K562 (cell line): ENCODE measurements at regions not wholly inside any gene's neighbourhood (a gene's known extent, or its start where the extent isn't known, plus 50 kb on each side); places are given as distances from the start of the nearest gene placed in this dataset.

Source experiments
- ATAC-seq: fragments of 200-7000 bp; cut with Tn5 transposase; 3 replicates; pipeline ENCODE4 v1.9.1; 2020; ENCODE audit warnings: moderate library complexity
- BruUV-seq: library from RNA; stranded (reverse); fragments of 400-500 nt; replicated peaks from 2 replicates; lab custom pipeline; 2021; lab: Mats Ljungman, UMichigan
- CTCF ChIA-PET: fragments of 300-600 bp; formaldehyde crosslinking; extraction: SDS; loops from one replicate; lab custom pipeline; 2021; ENCODE audit warnings: low intra/inter-chr PET ratio; lab: Yijun Ruan, JAX
- POLR2A ChIA-PET: fragments of 300-600, 350-650 bp; sonication (Branson Sonifier 250); formaldehyde crosslinking; extraction: SDS; loops from one replicate; lab custom pipeline; 2021; ENCODE audit warnings: antibody characterized with exemption, inconsistent platforms; lab: Yijun Ruan, JAX
- DNase-seq, 4 experiments: peaks; one replicate each; pipeline versions ENCODE4 v3.0.0 to v3.0.0-alpha.2; 2011 to 2018; ENCODE audit warnings: low spot score in 3 of 4, mixed read lengths in 3 of 4; ENCODE audit errors: extremely low read depth in 1 of 4
- FAIRE-seq: peaks from 2 replicates; lab custom pipeline; 2011; peaks lifted over from hg19 to GRCh38; lab: Jason Lieb, UNC
- H2AFZ ChIP-seq: 2 replicates; pipeline ENCODE4 v1.6.0; 2011; ENCODE audit warnings: low read depth, low read length, control low read depth, inconsistent platforms
- H3K27ac ChIP-seq: fragments of 200-600 bp; 3 replicates; pipeline ENCODE4 v1.8.0; 2011; ENCODE audit warnings: low read depth, mild to moderate bottlenecking, control low read depth, inconsistent platforms, low read length, moderate library complexity, mixed read lengths; ENCODE audit errors: extremely low read depth
- H3K27me3 ChIP-seq, 2 experiments: fragments of 300-600 bp in 1 of 2; 2 replicates in 1 of 2; 3 replicates in 1 of 2; pipeline versions ENCODE4 v1.6.0 to v1.8.0; 2011; ENCODE audit warnings: inconsistent platforms in 2 of 2, low read length in 2 of 2, mild to moderate bottlenecking in 1 of 2, mixed read lengths in 1 of 2, moderate library complexity in 1 of 2; ENCODE audit not compliant: control insufficient read depth in 2 of 2, insufficient read depth in 2 of 2
- H3K36me3 ChIP-seq: fragments of 300-600 bp; 3 replicates; pipeline ENCODE4 v1.8.0; 2011; ENCODE audit warnings: mild to moderate bottlenecking, low read length, inconsistent platforms; ENCODE audit not compliant: control insufficient read depth, insufficient read depth
- H3K4me1 ChIP-seq, 2 experiments: fragments of 200-600 bp in 1 of 2; replicated peaks in 1 of 2; 2 replicates in 1 of 2; 3 replicates in 1 of 2; pipeline versions ENCODE4 v1.5.1 to v1.8.0; 2011; ENCODE audit warnings: inconsistent platforms in 2 of 2, low read length in 2 of 2, mild to moderate bottlenecking in 1 of 2, mixed read lengths in 1 of 2, moderate library complexity in 1 of 2; ENCODE audit not compliant: control insufficient read depth in 2 of 2, insufficient read depth in 2 of 2
- H3K4me2 ChIP-seq: 2 replicates; pipeline ENCODE4 v1.6.1; 2011; ENCODE audit warnings: low read length, control low read depth, inconsistent platforms, mixed read lengths; ENCODE audit not compliant: insufficient read depth
- H3K4me3 ChIP-seq: fragments of 200-600 bp; sonication (generic), shearing (Covaris generic); 2 replicates; pipeline ENCODE4 v1.5.1; 2016; ENCODE audit warnings: control low read depth, inconsistent platforms
- H3K79me2 ChIP-seq: fragments of 200-600 bp; 3 replicates; pipeline ENCODE4 v1.8.0; 2011; ENCODE audit warnings: low read length, inconsistent platforms; ENCODE audit not compliant: control insufficient read depth, insufficient read depth
- H3K9ac ChIP-seq, 2 experiments: 2 replicates each; pipeline versions ENCODE4 v1.6.0 to v1.6.1; 2011; ENCODE audit warnings: low read depth in 2 of 2, low read length in 2 of 2, control low read depth in 1 of 2, inconsistent platforms in 1 of 2, mild to moderate bottlenecking in 1 of 2, mixed read lengths in 1 of 2; ENCODE audit not compliant: insufficient read depth in 1 of 2
- H3K9me1 ChIP-seq: one replicate; pipeline ENCODE4 v1.6.0; 2011; ENCODE audit warnings: inconsistent platforms, mild to moderate bottlenecking, low read length, moderate library complexity; ENCODE audit not compliant: control insufficient read depth, insufficient read depth
- H3K9me3 ChIP-seq: replicated peaks from 2 replicates; pipeline ENCODE4 v1.5.1; 2011; ENCODE audit warnings: low read depth, low read length, inconsistent platforms; ENCODE audit not compliant: control insufficient read depth, insufficient read depth
- H4K20me1 ChIP-seq: replicated peaks from 2 replicates; pipeline ENCODE4 v1.6.1; 2011; ENCODE audit warnings: low read length, inconsistent platforms, mixed read lengths; ENCODE audit not compliant: control insufficient read depth, insufficient read depth
- ADNP ChIP-seq: fragments of 200-800 bp; sonication (Bioruptor generic); IDR thresholded peaks from 2 replicates; pipeline ENCODE4 v1.6.1; 2016; ENCODE audit warnings: missing genetic modification characterization, missing compliant biosample characterization
- BRD4 ChIP-seq: fragments of 200-600 bp; sonication (generic); IDR thresholded peaks from 2 replicates; pipeline ENCODE4 v1.6.1; 2017; ENCODE audit warnings: inconsistent platforms
- CREBBP ChIP-seq: IDR thresholded peaks from one replicate; pipeline ENCODE4 v1.6.1; 2012; ENCODE audit warnings: low read depth, mild to moderate bottlenecking, control low read depth, inconsistent platforms, low read length
- JUN ChIP-seq, 2 experiments: sonication (generic) in 1 of 2; formaldehyde crosslinking in 1 of 2; IDR thresholded peaks; 2 replicates each; pipeline versions ENCODE4 v1.6.1 to v1.8.0; 2012 to 2022; ENCODE audit warnings: borderline replicate concordance in 2 of 2, mild to moderate bottlenecking in 2 of 2, improper control_type of control experiment in 1 of 2, low read depth in 1 of 2, low read length in 1 of 2, missing genetic modification reagents in 1 of 2
- KAT2B ChIP-seq: IDR thresholded peaks from one replicate; pipeline ENCODE4 v1.6.1; 2012; ENCODE audit warnings: low read depth, mild to moderate bottlenecking, control low read depth, inconsistent platforms, low read length, moderate library complexity
- KLF16 ChIP-seq: IDR thresholded peaks from 2 replicates; pipeline ENCODE4 v1.6.1; 2016; ENCODE audit warnings: antibody characterized with exemption
- POLR3G ChIP-seq: IDR thresholded peaks from 2 replicates; pipeline ENCODE4 v1.6.1; 2011; ENCODE audit not compliant: insufficient read length, insufficient replicate concordance; ENCODE audit errors: extremely low read depth
- SMAD1 ChIP-seq: fragments of 150-350 bp; IDR thresholded peaks from 2 replicates; pipeline ENCODE4 v1.6.1; 2014; ENCODE audit warnings: low read length, low read depth; ENCODE audit not compliant: partially characterized antibody
- SNRNP70 ChIP-seq: fragments of 200-400 bp; formaldehyde crosslinking; optimal IDR thresholded peaks from 2 replicates; pipeline ENCODE3; 2017; ENCODE audit warnings: low read depth, low read length
- ZNF41 ChIP-seq: fragments of 250-450 bp; sonication (Bioruptor Pico); conservative IDR thresholded peaks from 2 replicates; pipeline ENCODE4 v1.4.0; 2020; ENCODE audit warnings: mild to moderate bottlenecking
- in situ Hi-C: fragments of 300-500 bp; cut with MboI; formaldehyde crosslinking; loops from 4 replicates; pipeline ENCODE4 v1.15.0; 2018; ENCODE audit warnings: inconsistent platforms, mixed read lengths
- intact Hi-C: fragments of 100-400 bp; cut with micrococcal nuclease; formaldehyde crosslinking; loops from 2 replicates; pipeline ENCODE4 v1.14.2; 2022
- TF ChIP-seq, protein P1 (sequence below): fragments of 250-450 bp; sonication (Bioruptor Pico); IDR thresholded peaks from 2 replicates; pipeline ENCODE4 v1.8.0; 2021; ENCODE audit warnings: moderate library complexity, mild to moderate bottlenecking, inconsistent platforms
- TF ChIP-seq, protein P2 (sequence below): sonication (generic); formaldehyde crosslinking; IDR thresholded peaks from 2 replicates; pipeline ENCODE4 v1.8.0; 2022; ENCODE audit warnings: mild to moderate bottlenecking, missing genetic modification reagents
- TF ChIP-seq, protein P3 (sequence below): fragments of 250-450 bp; sonication (Bioruptor Pico); IDR thresholded peaks from 2 replicates; pipeline ENCODE4 v1.8.0; 2022; ENCODE audit warnings: moderate library complexity, mild to moderate bottlenecking, inconsistent platforms

DNA sequence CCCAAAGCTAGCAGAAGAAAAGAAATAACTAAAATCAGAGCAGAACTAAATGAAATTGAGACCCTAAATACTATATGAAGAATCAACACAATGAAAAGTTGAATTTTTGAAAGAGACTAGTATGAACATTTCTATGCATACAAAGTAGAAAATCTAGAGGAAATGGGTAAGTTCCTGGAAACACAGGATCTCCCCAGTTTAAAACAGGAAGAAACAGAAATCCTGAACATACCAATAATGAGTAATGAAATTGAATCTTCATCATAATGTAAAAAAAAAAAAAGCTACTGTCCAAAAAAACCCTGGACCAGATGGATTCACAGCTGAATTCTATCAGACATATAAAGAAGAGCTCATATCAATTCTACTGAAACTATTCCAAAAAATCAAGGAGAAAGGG, 233.5 kb downstream of the PLPP3 start:
- no TSS peak for BruUV-seq
- Histone ChIP-seq H3K4me3 (no peak overlapping the region), H3K9ac (no peak overlapping the region), H4K20me1 (no peaks in the 10 kb centered on the region), H3K4me1 (no peaks in the 10 kb centered on the region), H3K27me3 (no peaks in the 10 kb centered on the region), H3K36me3 (no peaks in the 10 kb centered on the region), H3K9me3 (no peaks in the 10 kb centered on the region), H3K9me1 (no peaks in the 10 kb centered on the region), H2AFZ (no peak overlapping the region), H3K79me2 (no peaks in the 10 kb centered on the region), H3K27ac (no peak overlapping the region), H3K4me2 (no peak overlapping the region)
- in situ Hi-C loops, result no loop called here
- POLR2A ChIA-PET, result no interaction called here
- TF ChIP-seq, protein P1, sequence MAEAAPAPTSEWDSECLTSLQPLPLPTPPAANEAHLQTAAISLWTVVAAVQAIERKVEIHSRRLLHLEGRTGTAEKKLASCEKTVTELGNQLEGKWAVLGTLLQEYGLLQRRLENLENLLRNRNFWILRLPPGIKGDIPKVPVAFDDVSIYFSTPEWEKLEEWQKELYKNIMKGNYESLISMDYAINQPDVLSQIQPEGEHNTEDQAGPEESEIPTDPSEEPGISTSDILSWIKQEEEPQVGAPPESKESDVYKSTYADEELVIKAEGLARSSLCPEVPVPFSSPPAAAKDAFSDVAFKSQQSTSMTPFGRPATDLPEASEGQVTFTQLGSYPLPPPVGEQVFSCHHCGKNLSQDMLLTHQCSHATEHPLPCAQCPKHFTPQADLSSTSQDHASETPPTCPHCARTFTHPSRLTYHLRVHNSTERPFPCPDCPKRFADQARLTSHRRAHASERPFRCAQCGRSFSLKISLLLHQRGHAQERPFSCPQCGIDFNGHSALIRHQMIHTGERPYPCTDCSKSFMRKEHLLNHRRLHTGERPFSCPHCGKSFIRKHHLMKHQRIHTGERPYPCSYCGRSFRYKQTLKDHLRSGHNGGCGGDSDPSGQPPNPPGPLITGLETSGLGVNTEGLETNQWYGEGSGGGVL (CRISPR knock-in tag), result no peak
- TF ChIP-seq JUN (IDR thresholded peaks at IDR 0.05; ENCODE audit: borderline replicate concordance, low read depth, low read length) (no peak), JUN (CRISPR knock-in tag; IDR thresholded peaks at IDR 0.05; ENCODE audit: borderline replicate concordance) (no peak), ZNF41 (CRISPR knock-in tag) (no peak), SMAD1 (no peak), SNRNP70 (no peak), KAT2B (no peak), ADNP (no peak), BRD4 (no peak), POLR3G (no peak), KLF16 (no peak), CREBBP (no peak)
- TF ChIP-seq, protein P2, sequence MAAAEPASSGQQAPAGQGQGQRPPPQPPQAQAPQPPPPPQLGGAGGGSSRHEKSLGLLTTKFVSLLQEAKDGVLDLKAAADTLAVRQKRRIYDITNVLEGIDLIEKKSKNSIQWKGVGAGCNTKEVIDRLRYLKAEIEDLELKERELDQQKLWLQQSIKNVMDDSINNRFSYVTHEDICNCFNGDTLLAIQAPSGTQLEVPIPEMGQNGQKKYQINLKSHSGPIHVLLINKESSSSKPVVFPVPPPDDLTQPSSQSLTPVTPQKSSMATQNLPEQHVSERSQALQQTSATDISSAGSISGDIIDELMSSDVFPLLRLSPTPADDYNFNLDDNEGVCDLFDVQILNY, result no peak
- TF ChIP-seq, protein P3, sequence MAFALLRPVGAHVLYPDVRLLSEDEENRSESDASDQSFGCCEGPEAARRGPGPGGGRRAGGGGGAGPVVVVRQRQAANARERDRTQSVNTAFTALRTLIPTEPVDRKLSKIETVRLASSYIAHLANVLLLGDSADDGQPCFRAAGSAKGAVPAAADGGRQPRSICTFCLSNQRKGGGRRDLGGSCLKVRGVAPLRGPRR (CRISPR knock-in tag), result no peak
- ATAC-seq (no peak), DNase-seq (no peak), FAIRE-seq (no peak)
- CTCF ChIA-PET, result no interaction called here
- intact Hi-C loops, result no loop called here
